Stimulated activated CD8-positive, alpha-beta memory T cell treated with anti-CD3 and anti-CD28 coated beads, Interleukin-12 subunit alpha, Interleukin-12 subunit beta, amount 100 ng/mL, for 24 hours (primary cell): ENCODE measurements at regions not wholly inside any gene's neighbourhood (a gene's known extent, or its start where the extent isn't known, plus 50 kb on each side); places are given as distances from the start of the nearest gene placed in this dataset.

Source experiments
- DNase-seq: peaks from one replicate; pipeline ENCODE4 v3.0.0-alpha.2; 2020; ENCODE audit errors: extremely low read depth

DNA sequence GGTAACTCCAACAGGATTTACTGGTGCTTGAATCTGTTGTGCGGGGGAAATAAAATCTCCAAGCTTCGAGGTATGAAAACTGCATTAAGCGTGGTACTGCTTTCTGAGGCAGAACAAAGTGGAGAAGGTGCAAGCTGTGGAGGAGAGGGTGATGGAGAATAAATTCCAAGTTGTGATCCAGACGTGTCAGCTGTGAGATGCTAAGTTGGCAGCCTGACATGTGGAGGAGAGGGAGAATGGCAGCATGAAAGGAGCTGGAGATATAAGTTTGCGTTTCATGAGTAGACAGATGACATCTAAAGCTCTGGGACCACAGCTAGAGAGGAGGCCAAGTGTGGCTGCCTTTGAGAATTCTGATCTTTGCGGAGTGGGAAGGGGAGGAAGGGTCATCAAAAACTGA lies 411.8 kb downstream of the FBXO15 start:
- no peak for DNase-seq

DNA sequence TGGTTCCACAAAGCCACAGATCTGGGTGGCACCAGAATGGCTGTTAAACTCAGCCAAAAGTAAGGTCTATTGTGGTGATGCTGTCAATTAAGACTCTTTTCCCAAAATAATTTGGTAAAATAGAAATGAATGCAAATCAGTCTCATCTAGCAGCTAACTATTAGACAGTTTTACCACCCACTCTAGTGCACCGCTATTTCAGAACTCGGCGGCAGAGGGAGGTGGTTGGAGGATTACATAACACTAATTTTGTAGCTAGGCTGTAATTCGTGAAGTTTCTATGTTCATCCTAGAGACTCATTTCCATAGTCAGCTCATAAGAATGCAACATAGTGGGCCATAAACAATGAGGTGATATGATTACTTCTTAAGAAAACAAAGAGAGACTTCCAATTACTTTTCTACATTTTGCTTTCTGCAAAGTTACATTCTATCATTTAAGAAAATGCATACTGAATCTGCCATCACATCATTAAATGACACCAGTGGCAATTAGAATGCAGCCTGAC lies 413.8 kb downstream of the FBXO15 start:
- no peak for DNase-seq

DNA sequence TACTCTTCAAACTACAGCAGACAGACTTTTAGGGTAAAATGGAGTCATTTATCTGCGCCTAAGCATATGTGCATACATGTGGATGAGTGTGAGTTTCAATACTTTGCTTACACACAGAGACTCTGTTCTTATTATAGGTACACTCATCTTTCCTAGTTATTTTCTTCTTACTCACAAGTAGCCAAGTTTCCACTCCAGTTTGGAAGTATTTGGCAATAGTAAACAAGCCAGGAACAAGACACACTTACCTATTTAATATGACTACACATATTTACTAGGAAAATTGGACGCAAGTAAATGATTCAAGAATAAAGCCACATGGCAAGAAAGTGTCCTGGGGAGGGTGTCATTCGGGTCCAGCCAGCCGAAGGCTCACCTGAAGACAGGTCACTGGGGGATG lies 414.3 kb downstream of the FBXO15 start:
- DNase-seq = no peak

DNA sequence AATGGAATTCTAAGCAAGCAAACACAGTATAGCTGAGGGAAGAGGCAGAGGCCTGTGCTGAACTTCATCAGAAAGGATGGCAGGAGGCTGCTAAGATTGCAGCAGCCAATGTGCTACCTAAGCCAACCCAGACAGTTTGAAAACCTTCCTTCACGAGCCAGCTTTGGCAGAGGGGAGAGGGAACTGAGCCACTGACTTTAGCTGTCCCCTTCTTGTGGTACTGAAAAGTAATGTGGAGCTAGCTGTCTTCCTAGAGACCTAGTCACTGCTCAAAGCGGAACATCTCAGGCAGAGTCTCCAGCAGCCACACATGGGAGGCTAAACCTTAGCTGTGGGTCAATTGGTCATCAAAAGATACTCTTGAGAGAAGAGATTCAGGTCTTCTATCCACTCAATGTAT lies 419.0 kb downstream of the FBXO15 start:
- DNase-seq = no peak

DNA sequence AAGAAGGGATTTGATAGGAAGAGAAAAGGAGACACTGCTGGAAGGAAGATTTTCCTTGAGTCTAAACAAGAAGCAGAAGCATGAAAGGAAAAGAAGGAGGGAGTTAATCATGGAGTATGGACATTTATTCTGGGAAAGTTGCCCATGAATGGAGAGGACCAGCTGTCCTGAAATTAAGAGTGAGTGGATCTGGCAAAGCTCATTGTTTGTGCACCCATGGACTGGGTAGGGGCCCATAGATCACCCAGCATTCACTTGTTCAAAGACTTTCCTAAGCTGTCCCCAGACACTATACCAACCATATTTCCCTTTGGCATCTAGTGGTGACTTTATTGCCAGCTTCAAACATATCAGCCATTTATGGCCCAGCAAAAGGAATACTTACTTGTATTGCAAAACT lies 422.7 kb downstream of the FBXO15 start:
- no peak for DNase-seq

DNA sequence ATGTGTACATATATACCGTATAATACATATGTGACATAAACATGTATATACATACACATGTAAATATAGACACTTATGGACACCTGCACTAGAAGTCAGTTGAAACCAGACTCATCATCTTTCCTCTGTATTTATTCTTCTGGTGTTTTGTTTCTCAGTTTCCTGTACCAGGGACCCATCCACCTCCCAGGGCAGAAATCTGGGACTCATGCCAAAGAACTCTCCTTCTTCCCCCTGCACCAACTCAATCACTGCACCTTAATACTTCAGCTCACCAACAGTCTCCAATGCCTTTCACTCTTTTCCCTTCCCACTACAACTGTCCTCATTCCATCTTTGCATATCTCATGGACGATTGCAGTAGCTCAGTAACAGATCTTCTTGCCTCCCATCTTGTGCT lies 428.0 kb downstream of the FBXO15 start:
- DNase-seq = no peak

DNA sequence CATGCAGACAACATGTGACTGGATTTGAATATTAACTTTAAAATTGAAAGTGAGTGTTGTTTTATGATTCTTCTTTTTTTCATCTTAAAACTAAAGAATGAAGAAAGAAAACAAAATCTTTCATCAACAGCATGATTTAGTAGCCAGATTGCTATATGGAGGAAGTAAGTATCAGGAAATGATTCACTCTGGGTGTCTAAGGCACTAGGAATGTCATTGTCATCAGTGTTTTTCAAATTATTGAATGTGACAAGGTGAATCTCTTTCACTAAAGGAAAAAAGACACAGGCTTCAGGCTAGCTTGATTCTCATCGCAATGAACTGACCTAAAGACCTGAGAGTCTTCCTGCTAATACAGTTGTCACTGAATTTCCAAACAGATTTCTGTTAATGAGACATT lies 430.1 kb downstream of the FBXO15 start:
- no peak for DNase-seq

DNA sequence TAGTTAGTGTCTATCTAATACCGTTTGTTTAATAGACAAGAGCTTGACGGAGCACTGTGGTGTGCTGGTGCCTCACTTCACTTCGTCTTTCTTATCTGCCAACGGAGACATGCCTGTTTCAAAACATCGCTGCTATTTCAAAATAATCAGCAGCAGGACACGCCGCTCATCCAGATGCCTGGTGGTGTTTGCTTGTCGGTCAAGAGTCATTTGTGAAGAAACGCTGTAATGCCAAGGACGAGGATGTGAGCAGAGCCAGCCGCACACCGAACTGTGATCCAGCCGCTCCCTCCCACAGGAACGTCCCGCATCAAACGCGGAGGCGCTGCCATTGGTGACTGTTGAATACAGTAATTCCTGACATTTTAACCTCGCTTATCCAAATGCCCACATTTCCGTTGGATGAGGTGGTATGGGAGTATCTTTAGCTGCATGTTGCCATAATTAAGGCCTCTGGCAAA lies 432.4 kb downstream of the FBXO15 start:
- no peak for DNase-seq

DNA sequence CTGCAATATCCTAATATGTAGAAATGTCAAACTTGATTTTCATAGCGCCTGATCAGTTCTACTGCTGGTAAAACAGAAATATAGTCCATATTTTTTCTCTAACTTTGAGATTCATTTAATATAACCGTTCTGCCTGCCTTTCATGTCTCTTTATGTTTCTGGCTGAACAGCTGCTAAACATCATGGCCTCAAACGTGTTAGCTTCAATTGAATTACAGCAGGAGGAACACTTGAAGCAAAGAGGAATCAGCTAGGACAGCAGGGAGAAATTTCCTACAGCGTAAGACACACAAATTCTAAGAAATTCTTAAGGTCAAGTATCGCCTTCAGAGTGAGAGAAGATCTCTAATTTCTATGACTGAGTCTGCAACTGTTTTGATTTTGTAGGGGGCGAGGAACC lies 433.2 kb downstream of the FBXO15 start:
- DNase-seq = no peak

DNA sequence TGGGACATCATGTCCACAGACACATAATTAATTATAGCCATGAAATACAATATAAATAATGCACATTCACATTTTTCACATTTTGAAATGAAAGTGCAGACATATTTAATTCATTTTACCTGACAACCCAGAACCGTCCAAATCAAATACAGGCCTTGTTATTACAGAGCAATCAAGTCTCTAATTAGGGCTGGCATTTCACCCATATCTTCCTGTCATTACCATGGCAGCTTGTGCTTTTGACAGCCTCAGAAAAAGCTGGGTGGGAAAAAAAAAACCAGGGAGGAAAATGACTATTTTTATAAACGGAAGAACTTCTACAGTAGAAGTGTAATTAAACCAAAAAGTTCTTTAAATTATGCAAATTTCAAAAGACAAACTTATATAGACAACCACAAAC lies 436.4 kb downstream of the FBXO15 start:
- no peak for DNase-seq

DNA sequence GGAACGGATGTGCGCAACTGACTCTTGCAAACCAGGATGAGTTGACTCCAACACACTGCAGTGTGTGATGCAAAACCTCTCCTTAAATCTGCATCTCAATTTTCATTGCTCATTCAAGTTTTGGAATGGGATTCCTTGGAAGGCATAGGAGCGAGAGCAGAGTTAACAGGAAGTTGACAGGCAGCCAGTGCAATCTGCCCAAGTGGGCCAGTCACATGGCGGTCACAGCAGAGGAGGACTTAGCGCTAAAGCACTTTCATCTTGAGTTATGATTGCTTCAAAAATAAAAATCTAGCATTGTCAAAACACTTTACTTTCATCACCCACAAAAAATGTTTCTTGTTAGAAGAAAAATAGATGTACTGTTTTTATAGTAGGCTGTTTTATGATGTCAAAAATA lies 439.0 kb downstream of the FBXO15 start:
- DNase-seq = no peak

DNA sequence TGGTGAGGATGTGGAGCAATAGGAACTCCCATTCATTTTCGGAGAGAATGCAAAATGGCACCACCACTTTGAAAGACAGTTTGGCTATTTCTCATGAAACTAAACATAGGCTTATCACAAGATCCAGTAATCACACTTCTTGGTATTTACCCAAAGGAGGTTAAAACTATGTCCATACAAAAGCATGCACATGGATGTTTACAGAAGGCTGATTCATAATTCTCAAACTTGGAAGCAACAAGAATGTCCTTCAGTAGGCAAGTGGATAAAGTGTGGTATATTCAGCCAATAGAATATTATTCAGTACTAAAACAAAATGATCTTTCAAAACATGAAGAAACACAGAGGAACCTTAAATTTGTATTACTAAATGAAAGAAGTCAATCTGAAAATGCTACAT lies 440.6 kb downstream of the FBXO15 start:
- no peak for DNase-seq

DNA sequence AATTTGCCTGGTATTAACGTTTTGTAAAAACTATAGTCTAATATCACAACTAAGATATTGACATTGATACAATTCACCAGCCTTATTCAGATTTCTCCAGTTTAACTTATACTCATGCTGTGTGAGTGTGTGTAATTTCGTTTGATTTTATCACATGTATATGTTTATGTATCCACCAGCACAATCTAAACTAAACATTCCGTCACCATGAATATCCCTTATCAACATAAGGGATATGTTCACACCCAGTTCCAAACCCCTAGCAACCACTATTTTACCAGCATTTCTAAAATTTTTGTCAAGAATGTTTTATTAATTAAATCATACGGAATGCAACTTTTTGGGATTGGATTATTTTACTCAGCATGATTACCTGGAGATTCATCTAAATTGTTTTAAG lies 450.3 kb downstream of the FBXO15 start:
- no peak for DNase-seq

DNA sequence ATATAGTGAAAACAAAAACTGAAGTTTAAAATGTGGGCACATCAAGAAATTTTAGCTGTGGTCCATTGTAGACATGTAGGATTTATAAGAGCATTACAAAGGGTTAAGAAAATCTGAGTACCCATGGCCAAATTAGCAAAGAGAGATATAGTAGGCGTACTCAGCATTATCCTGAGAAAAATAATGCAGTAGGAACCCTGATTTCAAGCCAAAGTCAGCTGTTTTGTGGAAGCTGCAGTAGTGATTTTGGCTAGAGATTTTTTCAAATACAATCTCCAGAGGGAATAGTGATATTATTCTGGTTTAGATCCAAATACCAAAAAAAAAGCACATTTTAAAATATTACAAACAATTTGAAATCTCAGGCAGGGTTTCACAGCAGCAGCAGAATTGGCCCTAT lies 450.9 kb downstream of the FBXO15 start:
- DNase-seq = no peak

DNA sequence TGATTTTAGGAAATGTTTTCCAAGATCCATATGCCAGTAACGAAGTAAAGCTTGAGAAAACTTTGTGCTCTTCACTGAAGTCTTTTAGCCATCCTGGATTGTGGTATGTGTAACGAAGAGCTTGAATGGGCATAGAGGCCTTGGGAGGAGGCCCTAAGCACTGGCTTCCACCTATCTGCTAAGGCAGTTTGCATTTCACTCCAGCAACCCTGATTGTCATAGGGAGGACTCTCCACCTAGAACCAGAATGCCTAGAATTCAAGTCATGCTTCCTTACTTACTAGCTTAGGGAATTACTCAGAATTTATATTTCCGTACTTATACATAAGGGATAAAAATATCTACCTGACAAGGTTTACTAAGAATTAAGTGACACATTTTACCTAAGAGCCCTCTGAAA lies 451.5 kb downstream of the FBXO15 start:
- DNase-seq = no peak

DNA sequence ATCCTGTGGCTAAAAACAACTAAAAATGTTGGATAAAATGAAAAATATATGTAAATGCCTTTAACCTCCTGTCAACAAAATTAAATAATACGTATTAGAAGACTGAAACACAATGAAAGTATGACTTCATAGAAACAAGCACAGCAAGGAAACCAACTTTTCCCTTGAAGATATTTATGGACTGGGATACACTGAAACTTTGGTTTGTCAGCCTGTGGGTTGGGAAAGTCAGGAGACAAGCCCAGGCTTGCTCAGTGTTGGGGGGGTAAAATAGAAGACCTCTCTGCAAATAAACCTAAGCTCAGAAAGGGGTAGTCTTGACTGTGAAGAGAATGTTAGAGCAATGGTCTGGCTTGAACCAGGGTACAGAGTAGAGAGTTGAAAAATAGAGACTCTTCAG lies 454.5 kb downstream of the FBXO15 start:
- no peak for DNase-seq

DNA sequence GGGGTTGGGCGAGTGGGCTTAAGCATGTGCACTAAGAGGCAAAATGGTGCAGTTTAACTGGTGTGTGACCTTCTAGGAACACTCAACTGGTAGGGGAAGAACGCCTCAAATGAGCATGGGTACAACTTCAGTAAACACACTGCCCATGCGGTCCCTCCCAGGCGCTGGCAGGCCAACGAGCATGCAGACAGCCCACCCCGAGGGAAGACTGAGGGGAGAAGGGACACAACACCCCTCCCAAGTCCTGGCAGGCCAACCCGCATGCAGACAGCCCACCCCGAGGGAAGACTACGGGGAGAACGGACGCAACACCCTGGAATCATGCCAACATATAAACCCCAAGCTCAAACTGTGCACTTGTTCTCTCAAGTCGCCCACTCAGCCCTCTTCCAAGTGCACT lies 456.0 kb downstream of the FBXO15 start:
- no peak for DNase-seq

DNA sequence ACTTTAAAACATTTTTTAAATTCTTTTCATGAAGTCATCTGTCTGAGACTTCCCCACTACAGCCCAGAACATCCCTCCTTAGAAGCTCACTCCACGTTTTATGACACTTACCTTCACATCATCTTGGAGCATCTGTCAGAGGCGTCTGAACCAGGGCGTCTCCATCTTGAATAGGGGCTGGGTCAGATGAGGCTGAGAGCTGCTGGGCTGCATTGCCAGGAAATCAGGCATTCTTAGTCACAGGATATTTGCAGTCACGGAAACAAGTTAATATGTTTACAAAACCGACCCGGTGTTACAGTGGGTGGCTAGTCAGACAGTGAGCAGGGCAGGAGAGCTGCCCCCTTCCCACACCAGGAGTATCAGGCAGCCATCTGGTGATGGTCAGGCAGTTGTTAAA lies 456.5 kb downstream of the FBXO15 start:
- DNase-seq = no peak

DNA sequence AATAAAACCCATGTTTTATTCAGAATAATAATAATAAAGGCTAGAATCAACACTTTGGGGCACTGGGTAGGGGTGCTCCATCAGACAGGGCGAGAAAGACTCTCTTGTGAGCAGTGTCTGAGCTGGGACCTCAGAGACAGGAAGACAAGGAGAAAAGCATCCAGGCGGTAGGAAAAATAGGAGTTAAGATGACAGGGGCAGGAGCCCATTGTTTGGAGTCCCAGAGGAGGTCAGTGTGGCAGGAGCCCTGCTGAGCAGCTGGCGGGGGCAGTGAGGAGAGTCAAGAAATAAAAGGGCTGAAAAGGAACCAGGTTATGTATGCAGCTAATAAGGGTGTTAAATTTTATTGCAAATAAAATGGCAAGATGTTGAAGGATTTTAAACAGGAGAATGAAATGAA lies 457.4 kb downstream of the FBXO15 start:
- no peak for DNase-seq

DNA sequence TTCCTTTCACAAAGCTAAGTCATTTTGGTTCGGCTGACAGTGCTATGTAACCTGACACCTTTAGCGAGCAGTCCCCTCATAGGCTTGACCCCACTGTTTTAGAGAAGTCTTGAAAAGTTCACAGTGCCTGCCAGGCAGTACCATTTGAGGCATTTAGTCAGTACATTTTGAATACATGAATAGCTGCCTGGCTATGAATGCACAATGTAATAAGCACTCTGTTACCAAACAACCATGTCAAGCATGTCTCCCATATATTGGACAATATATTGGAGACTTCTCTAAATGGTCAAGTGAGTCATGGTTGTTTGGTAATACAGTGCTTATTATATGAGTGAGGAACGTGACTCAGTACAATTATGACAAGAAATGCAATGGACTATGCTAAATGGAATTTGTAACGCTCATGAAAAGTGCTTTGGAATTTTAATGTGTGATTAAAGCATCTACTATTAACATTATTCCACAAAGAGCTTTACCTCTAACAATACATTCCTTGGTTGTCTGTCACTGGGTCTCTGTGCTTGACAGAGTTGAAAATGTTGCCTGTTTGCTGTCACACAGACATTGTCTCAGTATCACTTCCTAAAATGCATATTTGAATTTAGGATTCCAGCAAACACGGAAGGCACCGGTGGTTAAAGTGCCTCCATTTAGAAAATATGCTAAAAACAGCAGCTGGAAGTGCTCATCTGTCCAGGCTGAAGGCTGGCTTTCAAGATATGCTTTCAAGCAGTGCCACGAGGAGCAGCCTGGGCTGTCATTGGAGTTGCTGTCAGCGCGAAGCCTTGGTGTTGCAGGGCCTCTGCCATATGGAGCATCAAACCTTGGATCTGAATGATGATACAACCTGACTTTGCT lies 458.6 kb downstream of the FBXO15 start:
- DNase-seq = no peak

DNA sequence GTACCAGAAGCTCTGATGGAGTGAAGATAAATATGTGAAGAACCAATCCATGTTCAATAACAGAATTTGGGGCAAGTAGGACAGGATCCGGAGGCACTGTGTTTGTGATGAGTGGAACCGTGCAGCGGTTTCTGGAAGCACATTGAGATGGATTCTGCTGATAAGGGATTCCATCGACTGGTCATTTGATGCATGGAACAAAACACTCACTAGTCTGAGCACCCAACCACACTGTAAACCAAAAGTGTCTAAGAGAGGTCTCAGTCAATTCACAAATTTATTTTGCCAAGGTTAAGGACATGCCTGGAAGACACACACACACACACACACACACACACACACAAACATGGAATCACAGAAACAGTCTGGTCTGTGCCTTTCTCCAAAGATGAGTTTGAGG lies 459.5 kb downstream of the FBXO15 start:
- no peak for DNase-seq

DNA sequence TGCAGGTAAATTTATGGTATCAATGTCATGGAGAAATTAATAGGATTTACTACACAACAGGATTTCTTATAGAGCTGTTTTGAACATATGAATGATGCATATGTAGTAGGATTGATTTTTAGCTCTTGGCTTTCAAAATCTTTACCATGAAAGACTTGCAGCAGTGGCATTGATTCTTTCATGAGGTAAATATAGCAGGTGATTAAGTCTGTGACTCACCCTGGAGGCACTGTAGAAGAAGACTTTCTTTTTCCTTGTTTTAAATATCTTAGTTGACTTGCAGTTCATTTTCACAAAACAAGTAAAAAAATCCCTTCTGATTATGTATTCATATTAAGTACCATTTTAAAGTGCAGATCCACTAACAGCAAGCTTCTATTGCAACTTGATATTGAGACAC lies 463.0 kb downstream of the FBXO15 start:
- DNase-seq = no peak

DNA sequence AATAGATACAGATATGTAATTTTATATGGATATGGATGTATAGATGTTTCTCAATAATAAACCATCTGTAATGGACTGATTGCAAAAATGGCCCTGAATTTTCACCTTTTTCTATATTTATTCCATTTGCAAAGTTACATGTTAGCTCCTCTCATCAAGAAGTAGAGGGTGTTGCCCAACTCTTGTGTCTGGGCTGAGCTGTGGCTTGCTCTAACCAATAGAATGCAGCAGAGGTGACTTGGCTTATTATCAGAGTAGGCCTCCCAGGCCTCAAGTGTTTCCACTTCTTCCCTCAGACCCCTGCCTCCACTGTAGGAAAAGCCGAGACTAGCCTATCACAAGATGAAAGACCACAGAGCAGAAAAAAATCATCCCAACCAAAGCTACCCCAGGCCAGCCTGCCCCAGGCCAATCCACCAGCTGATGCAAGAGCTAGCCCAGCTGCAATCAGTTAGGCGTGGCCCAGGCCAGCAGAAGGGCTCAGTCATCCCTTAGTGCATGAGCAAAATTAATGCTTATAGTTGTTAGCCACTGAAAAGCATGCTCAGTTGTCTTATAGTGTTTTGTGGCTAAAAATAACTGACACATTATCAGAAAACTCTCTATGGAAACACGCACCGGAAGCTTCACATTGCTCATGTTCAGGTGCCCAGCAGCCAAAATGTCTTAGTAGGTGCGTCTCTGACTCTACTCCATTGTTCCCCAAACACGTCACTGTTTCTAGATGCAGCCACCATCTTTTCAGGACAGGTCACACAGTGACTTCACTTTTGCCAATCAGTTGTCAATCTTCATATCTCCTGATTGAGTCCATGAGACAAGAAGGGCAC lies 464.0 kb downstream of the FBXO15 start:
- DNase-seq = no peak
